Stomach (tissue), 8 donors: ENCODE measurements at regions not wholly inside any gene's neighbourhood (a gene's known extent, or its start where the extent isn't known, plus 50 kb on each side); places are given as distances from the start of the nearest gene placed in this dataset.

ENCODE experiments used
- DNase-seq, 2 donors: peaks; one replicate each; pipeline versions ENCODE4 v3.0.0 to v3.0.0-alpha.2; 2013 to 2019
- H3K27ac ChIP-seq, 5 donors: fragments of 200-600 bp in 4 of 5; sonication (generic) in 4 of 5; one replicate each; pipeline ENCODE4 v1.5.1; 2013 to 2019; ENCODE audit warnings: mild to moderate bottlenecking in 1 of 5, moderate library complexity in 1 of 5
- H3K27me3 ChIP-seq, 3 donors: fragments of 200-600 bp; sonication (generic); one replicate each; pipeline ENCODE4 v1.5.1; 2017 to 2019; ENCODE audit warnings: mixed run types in 1 of 3
- H3K36me3 ChIP-seq, 4 donors: fragments of 200-600 bp; sonication (generic); 1 replicate in 3 of 4; 2 replicates in 1 of 4; pipeline ENCODE4 v1.5.1; 2016 to 2019
- H3K4me1 ChIP-seq, 4 donors: fragments of 200-600 bp; sonication (generic); one replicate each; pipeline ENCODE4 v1.5.1; 2016 to 2019
- H3K4me3 ChIP-seq, 4 donors: fragments of 200-600 bp; sonication (generic) in 3 of 4; one replicate each; pipeline ENCODE4 v1.5.1; 2016 to 2019; ENCODE audit warnings: mild to moderate bottlenecking in 1 of 4
- H3K9me3 ChIP-seq, 4 donors: fragments of 200-600 bp; sonication (generic); one replicate each; pipeline ENCODE4 v1.5.1; 2016 to 2019
- EP300 ChIP-seq: sonication (generic); formaldehyde crosslinking; IDR thresholded peaks from one replicate; pipeline ENCODE4 v1.6.1; 2017; ENCODE audit warnings: antibody characterized with exemption
- POLR2A ChIP-seq, 4 donors: fragments of 450-650 bp; IDR thresholded peaks; one replicate each; pipeline ENCODE4 v1.6.1; 2016; ENCODE audit warnings: antibody characterized with exemption in 4 of 4, control low read depth in 2 of 4, mild to moderate bottlenecking in 1 of 4, moderate library complexity in 1 of 4
- POLR2AphosphoS5 ChIP-seq, 3 donors: sonication (generic); formaldehyde crosslinking; IDR thresholded peaks; one replicate each; pipeline ENCODE4 v1.6.1; 2016; ENCODE audit warnings: antibody characterized with exemption in 3 of 3
- WGBS, 5 donors: extraction: QIAGEN DNeasy Blood & Tissue Kit in 3 of 5; methylation state at CpG; one replicate each; pipeline versions ENCODE4 v1.1.5 to v1.1.7; 2013 to 2018; 5-methylcytosine and 5-hydroxymethylcytosine counted together
- intact Hi-C: fragments of 100-400 bp; cut with DNase I; formaldehyde crosslinking; loops from one replicate; pipeline ENCODE4 v1.15.1; 2023; ENCODE audit warnings: low total_unique reads
- TF ChIP-seq, protein P1 (sequence below), 7 experiments: fragments of 450-650 bp in 4 of 7; fragments of 200-600 bp in 3 of 7; sonication (generic) in 3 of 7; IDR thresholded peaks; one replicate each; pipeline ENCODE4 v1.5.1; 2016 to 2019; ENCODE audit warnings: antibody characterized with exemption in 7 of 7, control low read depth in 2 of 7, mild to moderate bottlenecking in 1 of 7
- donor health status: healthy with polysubstance abuse.
- donor health status: Bipolar disorder and iron deficiency.
- donor health status: healthy.

DNA sequence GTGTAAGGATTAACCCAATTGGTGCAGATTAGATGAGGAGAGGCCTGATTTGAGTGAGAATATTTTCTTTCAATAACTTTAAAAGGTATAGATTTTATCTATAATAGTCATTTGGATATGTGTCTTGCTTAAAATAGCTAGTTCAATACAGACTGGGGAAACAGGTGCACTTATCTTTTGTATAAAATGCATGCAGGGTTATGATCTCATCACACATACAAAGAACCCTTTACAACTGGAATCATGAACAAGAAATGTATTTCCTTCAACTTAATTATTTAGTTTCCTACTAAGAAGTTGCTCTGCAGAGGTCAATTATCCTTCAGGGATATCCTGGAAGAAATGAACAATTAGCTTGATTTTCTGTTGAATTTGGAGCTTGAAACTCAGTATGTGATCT, 259.6 kb downstream of the PTBP2 start:
- no peaks in the 10 kb centered on the region for H3K4me1 ChIP-seq
- TF ChIP-seq, protein P1, sequence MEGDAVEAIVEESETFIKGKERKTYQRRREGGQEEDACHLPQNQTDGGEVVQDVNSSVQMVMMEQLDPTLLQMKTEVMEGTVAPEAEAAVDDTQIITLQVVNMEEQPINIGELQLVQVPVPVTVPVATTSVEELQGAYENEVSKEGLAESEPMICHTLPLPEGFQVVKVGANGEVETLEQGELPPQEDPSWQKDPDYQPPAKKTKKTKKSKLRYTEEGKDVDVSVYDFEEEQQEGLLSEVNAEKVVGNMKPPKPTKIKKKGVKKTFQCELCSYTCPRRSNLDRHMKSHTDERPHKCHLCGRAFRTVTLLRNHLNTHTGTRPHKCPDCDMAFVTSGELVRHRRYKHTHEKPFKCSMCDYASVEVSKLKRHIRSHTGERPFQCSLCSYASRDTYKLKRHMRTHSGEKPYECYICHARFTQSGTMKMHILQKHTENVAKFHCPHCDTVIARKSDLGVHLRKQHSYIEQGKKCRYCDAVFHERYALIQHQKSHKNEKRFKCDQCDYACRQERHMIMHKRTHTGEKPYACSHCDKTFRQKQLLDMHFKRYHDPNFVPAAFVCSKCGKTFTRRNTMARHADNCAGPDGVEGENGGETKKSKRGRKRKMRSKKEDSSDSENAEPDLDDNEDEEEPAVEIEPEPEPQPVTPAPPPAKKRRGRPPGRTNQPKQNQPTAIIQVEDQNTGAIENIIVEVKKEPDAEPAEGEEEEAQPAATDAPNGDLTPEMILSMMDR (IDR thresholded peaks at IDR 0.05): no peak
- TF ChIP-seq POLR2A (IDR thresholded peaks at IDR 0.05): no peak
- no peak for TF ChIP-seq EP300
- no peak for TF ChIP-seq POLR2AphosphoS5 (IDR thresholded peaks at IDR 0.05)
- no peak overlapping the region for H3K27ac ChIP-seq
- intact Hi-C loops: no loop called here
- no peak for DNase-seq
- H3K36me3 ChIP-seq: no peaks in the 10 kb centered on the region
- no peak overlapping the region for H3K4me3 ChIP-seq
- no peaks in the 10 kb centered on the region for H3K9me3 ChIP-seq
- no peaks in the 10 kb centered on the region for H3K27me3 ChIP-seq

DNA sequence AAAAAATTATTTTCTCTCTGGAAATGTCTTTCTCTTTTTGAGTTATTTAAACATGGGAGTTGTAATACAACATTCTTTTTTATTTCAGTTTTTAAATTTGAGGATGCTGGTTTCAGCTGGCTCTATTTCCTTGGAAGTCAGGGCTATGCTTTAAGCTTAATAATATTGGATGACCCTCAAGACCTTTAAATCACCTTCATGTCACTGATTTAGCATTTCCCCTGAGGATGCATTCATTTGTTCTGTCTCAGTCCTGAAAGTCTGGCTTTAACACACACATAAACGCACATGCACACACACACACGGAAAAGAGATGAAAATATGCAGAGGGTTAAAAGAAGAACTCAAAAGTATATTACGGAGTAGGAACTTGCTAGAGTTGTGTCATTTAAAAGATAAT, 260.5 kb downstream of the PTBP2 start:
- WGBS, 5 donors: 87 to 93% (median 91%) methylated on average over 3 of the region's 3 CpGs
- Histone ChIP-seq H3K27me3 (no peaks in the 10 kb centered on the region), H3K36me3 (no peaks in the 10 kb centered on the region), H3K4me3 (no peak overlapping the region), H3K27ac (no peak overlapping the region), H3K4me1 (no peaks in the 10 kb centered on the region), H3K9me3 (no peaks in the 10 kb centered on the region)
- no peak for TF ChIP-seq POLR2A (IDR thresholded peaks at IDR 0.05)
- no peak for DNase-seq
- intact Hi-C loops: no loop called here

DNA sequence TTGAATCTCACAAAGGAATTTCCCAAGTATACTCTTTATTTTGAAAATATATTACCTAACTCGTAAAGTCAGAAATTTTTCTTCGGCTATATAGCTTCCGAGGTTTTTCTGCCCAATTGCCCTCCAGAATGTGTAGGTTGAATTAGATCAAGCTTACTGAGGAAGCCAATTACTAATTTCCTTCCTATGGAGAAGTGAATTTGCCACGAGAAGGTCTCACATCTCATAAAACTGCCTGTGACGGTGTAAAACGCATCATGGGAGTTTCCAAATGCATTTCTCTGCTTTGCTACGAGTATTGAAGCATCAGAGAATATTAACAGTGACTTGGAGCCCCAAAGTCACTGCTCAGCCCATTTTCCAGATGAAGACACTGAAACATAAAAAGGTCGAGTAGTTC, 262.3 kb downstream of the PTBP2 start:
- Histone ChIP-seq H3K36me3 (no peaks in the 10 kb centered on the region), H3K27me3 (no peaks in the 10 kb centered on the region), H3K4me3 (no peak overlapping the region), H3K4me1 (no peaks in the 10 kb centered on the region), H3K27ac (no peak overlapping the region), H3K9me3 (no peaks in the 10 kb centered on the region)
- no peak for DNase-seq
- no peak for TF ChIP-seq EP300
- TF ChIP-seq POLR2A (IDR thresholded peaks at IDR 0.05): no peak
- TF ChIP-seq, protein P1 (IDR thresholded peaks at IDR 0.05): no peak
- TF ChIP-seq POLR2AphosphoS5 (IDR thresholded peaks at IDR 0.05): no peak
- 85 to 92% (median 87%) methylated on average over 8 of the region's 8 CpGs for WGBS, 5 donors
- intact Hi-C loops: no loop called here

DNA sequence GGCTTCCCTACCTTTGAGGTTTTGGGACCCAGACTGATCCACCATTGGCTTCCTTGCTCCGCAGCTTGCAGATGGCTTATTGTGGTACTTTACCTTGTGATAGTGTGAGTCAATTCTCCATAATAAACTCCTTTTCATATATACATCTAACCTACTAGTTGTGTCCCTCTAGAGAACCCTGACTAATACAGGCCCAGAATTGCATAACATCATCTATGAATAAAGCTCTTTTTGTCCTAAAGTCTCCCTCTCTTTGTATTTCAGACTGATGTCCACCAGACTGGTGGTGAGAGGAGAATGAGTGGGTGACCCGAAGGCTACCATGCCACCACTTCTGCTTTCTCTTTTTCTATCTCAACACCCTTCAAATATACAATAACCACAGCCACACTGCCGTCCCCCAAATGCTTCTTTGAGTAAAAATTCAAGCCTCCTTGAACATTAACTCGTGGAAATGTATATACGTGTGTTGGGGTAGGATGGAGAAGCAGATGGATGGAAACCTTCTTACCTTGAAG, 265.7 kb downstream of the PTBP2 start:
- Histone ChIP-seq H3K4me3 (no peak overlapping the region), H3K9me3 (no peaks in the 10 kb centered on the region), H3K27me3 (no peaks in the 10 kb centered on the region), H3K36me3 (no peaks in the 10 kb centered on the region), H3K27ac (no peak overlapping the region), H3K4me1 (peaks cover 0 to 6% (median 0%) of the 10 kb centered on the region in 4 donors)
- 87 to 92% (median 89%) methylated on average over 5 of the region's 5 CpGs for WGBS, 5 donors
- TF ChIP-seq, protein P1 (IDR thresholded peaks at IDR 0.05): no peak
- TF ChIP-seq POLR2AphosphoS5 (IDR thresholded peaks at IDR 0.05) (no peak), POLR2A (IDR thresholded peaks at IDR 0.05) (no peak), EP300 (no peak)
- no peak for DNase-seq
- intact Hi-C loops: no loop called here

DNA sequence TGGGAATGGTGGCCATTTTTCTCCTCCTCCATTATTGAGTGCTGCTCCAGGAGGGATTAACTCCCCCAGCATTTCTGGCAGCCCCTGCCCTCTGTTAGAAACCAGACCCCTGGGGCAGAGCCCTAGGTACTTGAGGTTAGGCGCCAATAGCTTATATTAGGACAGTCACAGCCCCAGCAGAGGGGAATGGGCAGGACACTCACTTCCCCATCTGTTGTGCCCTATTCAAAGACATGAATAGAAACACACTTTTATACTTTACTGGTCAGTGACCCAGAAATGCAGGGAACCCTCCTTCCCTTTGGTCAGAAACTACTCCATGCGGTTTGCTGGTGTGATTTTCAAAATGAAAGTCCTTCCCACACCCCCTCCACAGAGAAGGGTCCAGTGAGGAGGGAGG, 267.7 kb downstream of the PTBP2 start:
- H3K27me3 ChIP-seq: no peaks in the 10 kb centered on the region
- no peak overlapping the region for H3K27ac ChIP-seq
- no peak for DNase-seq
- TF ChIP-seq POLR2AphosphoS5 (IDR thresholded peaks at IDR 0.05) (no peak), POLR2A (IDR thresholded peaks at IDR 0.05) (no peak), EP300 (no peak)
- TF ChIP-seq, protein P1 (IDR thresholded peaks at IDR 0.05): no peak
- H3K36me3 ChIP-seq: no peaks in the 10 kb centered on the region
- H3K4me3 ChIP-seq: no peak overlapping the region
- intact Hi-C loops: no loop called here
- 62 to 78% (median 73%) methylated on average over 2 of the region's 2 CpGs for WGBS, 5 donors
- H3K9me3 ChIP-seq: no peaks in the 10 kb centered on the region
- peaks cover 0 to 6% (median 0%) of the 10 kb centered on the region in 4 donors for H3K4me1 ChIP-seq
